ENCODE measurements at regions not wholly inside any gene's neighbourhood (a gene's known extent, or its start where the extent isn't known, plus 50 kb on each side); places are given as distances from the start of the nearest gene placed in this dataset.

GRCh38 chr18:42196651-42197050 lies 241.6 kb downstream of the PIK3C3 start:
- peak; percentile 32 for DNase-seq (ENCODE audit: low read depth, low spot score)
- in situ Hi-C loops (cut with HindIII; ENCODE audit: low sequenced_read_pairs), result no loop called here
- TF ChIP-seq CTCF (IDR thresholded peaks at IDR 0.05; ENCODE audit: low read depth, low read length), result no peak
- H3K4me3 ChIP-seq (ENCODE audit: low read depth, low read length), result no peak overlapping the region

GRCh38 chr18:42201137-42201536 lies 246.1 kb downstream of the PIK3C3 start:
- H3K4me3 ChIP-seq (ENCODE audit: low read depth, low read length), result no peak overlapping the region
- in situ Hi-C loops (cut with HindIII; ENCODE audit: low sequenced_read_pairs), result no loop called here
- no peak for TF ChIP-seq CTCF (IDR thresholded peaks at IDR 0.05; ENCODE audit: low read depth, low read length)
- no peak for DNase-seq (ENCODE audit: low read depth, low spot score)

GRCh38 chr18:42211201-42211600 lies 256.2 kb downstream of the PIK3C3 start:
- no peak for TF ChIP-seq CTCF (IDR thresholded peaks at IDR 0.05; ENCODE audit: low read depth, low read length)
- in situ Hi-C loops (cut with HindIII; ENCODE audit: low sequenced_read_pairs), result no loop called here
- no peak overlapping the region for H3K4me3 ChIP-seq (ENCODE audit: low read depth, low read length)
- DNase-seq (ENCODE audit: low read depth, low spot score), result no peak

- no peak for DNase-seq (ENCODE audit: low read depth, low spot score)
- no peak for TF ChIP-seq CTCF (IDR thresholded peaks at IDR 0.05; ENCODE audit: low read depth, low read length)
- in situ Hi-C loops (cut with HindIII; ENCODE audit: low sequenced_read_pairs), result no loop called here
- no peak overlapping the region for H3K4me3 ChIP-seq (ENCODE audit: low read depth, low read length)
Measured at GRCh38 chr18:42222557-42222956, 267.5 kb downstream of the PIK3C3 start.

- no peak for TF ChIP-seq CTCF (IDR thresholded peaks at IDR 0.05; ENCODE audit: low read depth, low read length)
- in situ Hi-C loops (cut with HindIII; ENCODE audit: low sequenced_read_pairs), result no loop called here
- H3K4me3 ChIP-seq (ENCODE audit: low read depth, low read length), result no peak overlapping the region
- no peak for DNase-seq (ENCODE audit: low read depth, low spot score)
Measured at GRCh38 chr18:42228581-42228980, 273.5 kb downstream of the PIK3C3 start.

GRCh38 chr18:42229211-42230210 lies 274.5 kb downstream of the PIK3C3 start:
- TF ChIP-seq CTCF (IDR thresholded peaks at IDR 0.05; ENCODE audit: low read depth, low read length), result no peak
- H3K4me3 ChIP-seq (ENCODE audit: low read depth, low read length), result no peak overlapping the region
- in situ Hi-C loops (cut with HindIII; ENCODE audit: low sequenced_read_pairs), result no loop called here
- DNase-seq (ENCODE audit: low read depth, low spot score), result no peak

Measured in astrocyte of the spinal cord (primary cell).